Stimulated activated CD4-positive, alpha-beta T cell treated with anti-CD3 and anti-CD28 coated beads, Interleukin-15, amount 100 ng/mL, for 24 hours (primary cell): ENCODE measurements at regions not wholly inside any gene's neighbourhood (a gene's known extent, or its start where the extent isn't known, plus 50 kb on each side); places are given as distances from the start of the nearest gene placed in this dataset.

Experiments
- DNase-seq: peaks from one replicate; pipeline ENCODE4 v3.0.0-alpha.2; 2020

GRCh38 chrY:8202837-8203236 is 1134.4 kb upstream of the TSPY4 start:
- DNase-seq = no peak

DNA sequence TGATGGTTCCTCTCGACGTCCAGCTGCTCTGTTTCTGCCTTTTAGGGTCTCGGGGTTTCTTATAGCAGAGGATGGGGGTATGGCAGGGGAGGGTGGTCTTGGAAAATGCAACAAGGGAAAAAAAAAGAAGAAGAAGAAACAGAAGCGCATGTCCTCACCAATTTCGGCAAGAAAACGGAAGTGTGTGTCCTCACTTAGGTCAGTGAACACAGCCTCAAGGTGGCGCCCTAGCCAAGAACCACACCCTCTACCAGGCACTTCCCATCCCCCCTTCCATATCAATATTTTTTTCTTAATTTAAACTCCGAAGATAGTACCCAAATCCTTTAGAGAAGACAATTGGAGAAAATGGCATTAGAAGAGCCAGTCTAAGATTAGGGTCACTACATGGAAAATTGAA is 1096.1 kb upstream of the TSPY4 start:
- peak; percentile 1 for DNase-seq

DNA sequence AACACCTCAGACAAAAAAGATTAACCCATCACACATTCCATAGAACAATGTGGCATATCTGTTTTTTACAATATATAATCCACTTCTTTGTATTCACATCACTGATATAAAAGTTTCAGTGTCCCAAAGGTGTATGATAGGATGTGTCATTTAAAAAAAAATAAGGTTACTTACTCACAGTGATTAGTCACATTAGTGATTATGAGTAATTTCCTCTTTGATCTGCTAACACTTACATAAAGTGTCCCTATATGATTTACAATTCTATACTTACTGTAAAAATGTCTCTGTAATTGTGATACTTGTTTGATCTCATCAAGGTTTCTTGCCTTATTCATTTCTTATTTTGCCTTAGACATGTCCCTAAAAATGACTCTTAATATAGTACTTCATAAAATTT is 1063.5 kb upstream of the TSPY4 start:
- DNase-seq = no peak

DNA sequence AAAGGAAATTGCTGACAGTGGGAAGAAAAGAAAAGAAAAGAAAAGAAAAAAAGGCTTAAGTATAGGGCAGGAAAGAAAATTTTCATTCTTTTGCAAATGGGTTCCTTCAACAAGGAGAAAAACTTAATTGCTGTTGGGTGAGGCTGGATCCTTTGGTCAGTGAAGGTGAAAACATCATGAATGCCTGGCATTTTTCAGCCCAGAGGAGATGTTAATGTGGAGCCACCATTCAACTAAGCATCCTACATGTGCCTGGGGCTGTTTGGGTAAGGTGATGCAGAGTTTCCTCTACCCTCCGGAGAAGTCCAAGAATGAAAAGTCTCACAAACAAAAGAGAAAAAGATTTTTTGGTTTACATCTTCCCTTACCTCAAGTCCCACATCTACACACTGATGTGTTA is 1032.2 kb upstream of the TSPY4 start:
- DNase-seq = no peak

- DNase-seq = no peak
These were observed 1013.2 kb upstream of the TSPY4 start for GRCh38 chrY:8324113-8324512.

GRCh38 chrY:8326944-8327343 is 1010.3 kb upstream of the TSPY4 start:
- no peak for DNase-seq

GRCh38 chrY:8327708-8328354 is 1009.4 kb upstream of the TSPY4 start:
- no peak for DNase-seq

GRCh38 chrY:8329431-8329830 is 1007.8 kb upstream of the TSPY4 start:
- no peak for DNase-seq

- no peak for DNase-seq
These were observed 1007.3 kb upstream of the TSPY4 start for GRCh38 chrY:8329929-8330328.

DNA sequence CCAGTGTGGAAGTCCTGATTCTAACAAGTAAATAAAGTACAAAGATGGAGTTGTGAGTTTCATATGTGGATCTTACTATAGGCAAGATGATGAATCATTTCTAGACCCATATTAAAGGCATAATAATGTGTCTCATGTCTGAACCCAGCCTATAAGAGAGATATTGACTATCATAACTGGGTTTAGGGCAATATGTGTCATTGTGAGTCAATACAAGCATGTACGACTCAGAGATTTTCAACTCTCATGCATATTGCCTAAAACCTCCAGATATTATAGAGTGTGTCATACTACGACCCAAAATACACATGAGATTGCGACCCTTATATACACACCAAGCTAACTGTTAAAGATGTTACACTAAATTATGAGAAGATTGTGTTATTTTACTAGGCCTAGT is 1003.9 kb upstream of the TSPY4 start:
- DNase-seq = no peak

DNA sequence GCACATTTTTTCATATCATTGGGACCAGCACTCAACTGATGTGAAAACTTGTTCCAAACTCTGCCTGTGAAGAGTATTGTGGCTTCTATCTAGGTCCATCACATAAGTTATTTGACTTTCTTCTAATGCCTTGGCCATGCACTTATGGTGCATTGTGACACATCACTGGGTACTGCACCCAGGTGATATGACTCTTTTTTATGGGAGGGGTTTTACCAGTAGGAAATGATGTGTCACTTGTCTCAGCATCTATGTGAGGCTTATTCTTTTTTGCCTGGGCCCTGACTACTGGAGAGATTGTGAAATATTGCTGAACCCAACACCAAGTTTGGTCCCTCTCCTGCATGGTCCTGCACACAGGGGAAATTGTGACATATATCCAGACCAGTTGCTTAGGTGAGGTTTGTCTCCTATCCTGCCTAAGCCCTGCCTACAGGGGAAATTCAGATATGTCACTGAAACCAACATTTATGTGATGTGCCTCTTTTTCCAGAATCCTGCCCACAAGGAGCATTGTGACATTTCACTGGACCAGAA is 1001.9 kb upstream of the TSPY4 start:
- peak; percentile 4 for DNase-seq

GRCh38 chrY:8336112-8336774 is 1001.0 kb upstream of the TSPY4 start:
- DNase-seq = no peak

DNA sequence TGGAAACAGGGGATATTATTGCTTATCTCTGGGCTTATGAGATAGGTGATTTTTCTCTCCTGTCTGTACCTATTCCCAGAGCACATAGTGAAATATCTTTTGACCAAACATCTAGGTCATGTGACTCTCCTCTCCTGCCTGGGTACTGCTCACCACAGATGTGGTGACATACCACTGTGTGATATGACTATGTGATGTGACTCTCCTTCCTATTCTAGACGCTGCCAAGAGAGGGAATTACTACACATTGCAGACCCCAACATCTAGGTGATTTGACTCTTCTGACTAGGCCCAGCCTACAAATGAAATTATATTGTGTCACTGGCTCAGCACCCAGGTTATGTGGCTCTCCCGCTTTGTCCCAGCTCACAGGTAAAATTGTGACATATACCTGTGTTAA is 996.3 kb upstream of the TSPY4 start:
- DNase-seq = no peak

GRCh38 chrY:8342173-8342572 is 995.1 kb upstream of the TSPY4 start:
- DNase-seq = no peak

GRCh38 chrY:8351241-8351640 is 986.0 kb upstream of the TSPY4 start:
- no peak for DNase-seq

GRCh38 chrY:8352201-8352600 is 985.1 kb upstream of the TSPY4 start:
- DNase-seq = no peak

- no peak for DNase-seq
These were observed 979.1 kb upstream of the TSPY4 start for GRCh38 chrY:8358161-8358560.

GRCh38 chrY:8361715-8362114 is 975.5 kb upstream of the TSPY4 start:
- no peak for DNase-seq

DNA sequence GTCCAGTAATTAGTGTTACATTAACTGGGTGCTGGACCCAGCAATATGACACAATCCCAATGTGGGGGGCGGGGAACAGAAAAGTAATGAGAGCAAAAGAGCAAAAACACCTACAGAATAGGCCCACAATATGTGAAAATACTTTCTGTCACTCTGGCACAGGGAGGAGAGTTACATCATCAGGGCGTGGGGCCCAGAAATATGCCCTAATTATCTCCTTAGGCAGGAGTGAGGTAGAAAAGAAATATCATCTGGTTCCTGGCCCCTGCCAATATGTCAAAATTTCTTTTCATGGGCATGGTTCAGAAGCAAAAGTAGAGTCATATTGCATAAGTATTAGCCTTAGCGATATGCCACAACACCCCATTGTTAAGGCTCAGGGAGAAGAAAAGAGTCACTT is 959.8 kb upstream of the TSPY4 start:
- DNase-seq = no peak

DNA sequence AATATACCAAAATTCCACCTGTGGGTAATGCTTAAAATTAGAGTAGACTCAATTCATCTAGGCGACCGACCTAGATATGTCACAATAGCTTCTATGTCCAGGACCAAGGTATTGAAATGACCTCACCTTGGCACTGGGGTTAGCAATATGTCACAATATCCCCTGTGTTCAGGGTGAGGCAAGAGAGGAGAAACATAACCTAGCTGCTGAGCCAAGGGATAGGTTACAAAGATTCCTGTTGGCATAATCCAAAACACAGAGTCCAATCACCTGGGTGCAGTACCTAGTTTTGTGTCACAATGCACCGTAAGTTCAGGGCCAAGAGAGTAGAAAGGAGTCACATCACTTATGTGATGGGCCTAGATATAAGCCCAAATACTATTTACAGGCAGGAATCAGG is 957.5 kb upstream of the TSPY4 start:
- no peak for DNase-seq

DNA sequence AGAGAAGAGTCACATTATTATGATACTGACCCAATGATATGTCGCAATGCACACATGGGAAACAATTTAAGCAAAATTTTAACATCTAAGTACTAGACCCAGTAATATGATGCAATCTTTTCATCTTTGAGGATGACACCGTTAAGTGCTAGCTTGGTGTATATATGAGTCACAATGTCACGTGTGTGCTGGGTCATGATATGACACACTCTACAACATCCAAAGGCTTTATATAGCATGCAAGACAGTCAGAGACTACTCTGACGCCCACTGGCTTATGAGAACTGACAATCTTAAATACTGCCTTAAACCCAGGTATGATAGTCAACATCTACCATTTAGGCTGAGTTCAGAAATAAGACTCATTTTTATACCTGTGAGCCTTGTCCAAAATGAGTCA is 955.8 kb upstream of the TSPY4 start:
- peak; percentile 3 for DNase-seq

DNA sequence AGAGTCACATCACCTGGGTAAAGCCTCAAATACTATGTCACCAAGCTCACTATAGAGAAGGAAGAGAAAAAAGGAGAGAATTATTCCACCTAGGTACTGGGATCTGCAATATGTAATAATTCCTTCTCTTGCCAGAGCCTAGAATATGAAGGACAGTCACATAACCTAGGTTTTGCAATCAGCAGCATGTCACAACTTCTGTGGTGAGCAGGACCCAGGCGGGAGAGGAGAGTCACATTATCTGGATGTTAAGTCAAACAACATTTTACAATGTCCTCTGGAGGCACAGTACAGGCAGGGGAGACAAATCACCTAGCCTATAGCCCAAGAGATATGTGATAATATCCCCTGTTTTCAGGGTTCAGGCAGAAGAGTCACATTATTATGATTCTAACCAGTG is 951.2 kb upstream of the TSPY4 start:
- DNase-seq = no peak

- DNase-seq = no peak
These were observed 948.8 kb upstream of the TSPY4 start for GRCh38 chrY:8388512-8388911.

- DNase-seq = no peak
These were observed 947.0 kb upstream of the TSPY4 start for GRCh38 chrY:8390310-8390709.

- no peak for DNase-seq
These were observed 944.0 kb upstream of the TSPY4 start for GRCh38 chrY:8393246-8393645.
